Mesendoderm (in vitro differentiated cells): ENCODE measurements at regions not wholly inside any gene's neighbourhood (a gene's known extent, or its start where the extent isn't known, plus 50 kb on each side); places are given as distances from the start of the nearest gene placed in this dataset.
A peak's percentile ranks its signal among the peaks of the same experiment; 100 is the strongest.
"Not testable (repeated sequence)": the region's sequence is repeated elsewhere in the genome, so short reads cannot be mapped to it uniquely, and the experiment has no call there.

Experiments used
- DNase-seq: peaks from one replicate; pipeline ENCODE4 v3.0.0; 2013
- H2AK5ac ChIP-seq: 2 replicates; pipeline ENCODE4 v1.6.1; 2013; ENCODE audit warnings: low read length, inconsistent platforms
- H2BK120ac ChIP-seq: 2 replicates; pipeline ENCODE4 v1.6.1; 2013; ENCODE audit warnings: low read depth, mild to moderate bottlenecking, low read length, moderate library complexity, mixed read lengths
- H2BK15ac ChIP-seq: replicated peaks from 2 replicates; pipeline ENCODE4 v1.6.1; 2013; ENCODE audit warnings: low read depth, mild to moderate bottlenecking, moderate library complexity
- H2BK5ac ChIP-seq: 2 replicates; pipeline ENCODE4 v1.6.1; 2013; ENCODE audit warnings: low read length, inconsistent platforms
- H3K18ac ChIP-seq: 2 replicates; pipeline ENCODE4 v1.6.1; 2013; ENCODE audit warnings: mild to moderate bottlenecking, low read length, mixed read lengths
- H3K23ac ChIP-seq: one replicate; pipeline ENCODE4 v1.6.1; 2013; ENCODE audit warnings: low read length
- H3K27ac ChIP-seq: 2 replicates; pipeline ENCODE4 v1.5.1; 2013; ENCODE audit warnings: low read depth, mild to moderate bottlenecking, inconsistent platforms, low read length, moderate library complexity
- H3K27me3 ChIP-seq: 2 replicates; pipeline ENCODE4 v1.6.1; 2013; ENCODE audit warnings: low read length, control low read depth, mild to moderate bottlenecking, inconsistent platforms; ENCODE audit not compliant: insufficient read depth, poor library complexity
- H3K36me3 ChIP-seq: 2 replicates; pipeline ENCODE4 v1.6.1; 2013; ENCODE audit warnings: low read length, inconsistent platforms; ENCODE audit not compliant: control insufficient read depth, insufficient read depth
- H3K4ac ChIP-seq: one replicate; pipeline ENCODE4 v1.6.1; 2013; ENCODE audit warnings: low read depth, mild to moderate bottlenecking, low read length, moderate library complexity
- H3K4me1 ChIP-seq: 2 replicates; pipeline ENCODE4 v1.6.1; 2013; ENCODE audit warnings: low read depth, low read length, inconsistent platforms; ENCODE audit not compliant: control insufficient read depth
- H3K4me2 ChIP-seq: 2 replicates; pipeline ENCODE4 v1.6.1; 2013; ENCODE audit warnings: low read length
- H3K4me3 ChIP-seq: 2 replicates; pipeline ENCODE4 v1.5.1; 2013; ENCODE audit warnings: mild to moderate bottlenecking, low read length
- H3K56ac ChIP-seq: one replicate; pipeline ENCODE4 v1.6.1; 2013; ENCODE audit warnings: low read length
- H3K79me1 ChIP-seq: 2 replicates; pipeline ENCODE4 v1.6.1; 2013; ENCODE audit warnings: low read length, inconsistent platforms
- H3K79me2 ChIP-seq: 2 replicates; pipeline ENCODE4 v1.6.1; 2013; ENCODE audit warnings: mild to moderate bottlenecking, low read length; ENCODE audit not compliant: control insufficient read depth, insufficient read depth
- H3K9ac ChIP-seq: 2 replicates; pipeline ENCODE4 v1.6.1; 2013; ENCODE audit warnings: low read length, inconsistent platforms
- H4K5ac ChIP-seq: one replicate; pipeline ENCODE4 v1.6.1; 2013; ENCODE audit warnings: low read length
- H4K8ac ChIP-seq: one replicate; pipeline ENCODE4 v1.6.1; 2013; ENCODE audit warnings: low read depth, mild to moderate bottlenecking, control low read depth, low read length, moderate library complexity
- WGBS: extraction: QIAGEN DNeasy Blood & Tissue Kit; methylation state at CpG from one replicate; pipeline ENCODE4 v1.1.7; 2013; ENCODE audit warnings: low lambda C conversion rate, missing lambda C conversion rate; ENCODE audit not compliant: insufficient coverage; ENCODE audit errors: extremely low coverage; 5-methylcytosine and 5-hydroxymethylcytosine counted together

DNA sequence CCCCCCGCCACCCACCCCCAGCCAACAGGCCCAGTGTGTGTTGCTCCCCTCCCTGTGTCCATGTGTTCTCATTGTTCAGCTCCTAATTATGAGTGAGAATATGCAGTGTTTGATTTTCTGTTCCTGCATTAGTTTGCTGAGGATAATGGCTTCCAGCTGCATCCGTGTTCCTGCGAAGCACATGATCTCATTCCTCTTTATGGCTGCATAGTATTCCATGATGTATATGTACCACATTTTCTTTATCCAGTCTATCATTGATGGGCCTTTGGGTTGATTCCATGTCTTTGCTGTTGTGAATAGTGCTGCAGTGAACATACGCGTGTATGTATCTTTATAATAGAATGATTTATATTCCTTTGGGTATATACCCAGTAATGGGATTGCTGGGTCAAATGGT is 68.8 kb upstream of the TNRC6B start:
- not testable (repeated sequence) for H3K9ac ChIP-seq, H4K5ac ChIP-seq, H3K23ac ChIP-seq

DNA sequence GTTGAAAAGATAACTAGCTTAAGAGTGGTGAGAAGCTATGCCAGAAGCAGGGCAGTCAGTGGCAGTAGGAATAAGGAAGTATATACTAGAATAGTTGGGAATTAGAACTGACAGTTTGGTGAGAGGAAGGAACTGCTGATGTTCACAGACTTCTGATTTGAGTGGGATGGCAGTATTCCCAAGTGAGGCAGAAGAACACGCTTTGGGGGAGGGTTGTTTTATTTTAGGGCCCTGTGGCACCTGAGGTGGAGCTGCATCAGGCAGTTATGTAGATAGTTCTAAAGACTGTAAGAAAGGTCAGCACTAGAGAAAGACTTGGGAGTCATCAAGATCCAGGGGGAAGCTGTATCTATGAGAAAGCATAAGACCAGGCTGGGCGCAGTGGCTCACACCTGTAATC is 66.3 kb upstream of the TNRC6B start:
- H3K27me3 ChIP-seq = no peaks in the 10 kb centered on the region
- no peak overlapping the region for H4K8ac ChIP-seq
- H2BK5ac ChIP-seq = no peak overlapping the region
- H3K4me3 ChIP-seq = no peak overlapping the region
- H3K4ac ChIP-seq = no peak overlapping the region
- no peak overlapping the region for H4K5ac ChIP-seq
- peak overlapping the region; percentile 66 for H3K23ac ChIP-seq
- no peaks in the 10 kb centered on the region for H3K79me2 ChIP-seq
- H3K18ac ChIP-seq = no peak overlapping the region
- DNase-seq = no peak
- H3K27ac ChIP-seq = no peak overlapping the region
- H3K36me3 ChIP-seq = no peaks in the 10 kb centered on the region
- H2BK15ac ChIP-seq = no peak overlapping the region
- H3K4me1 ChIP-seq = peaks cover 1% of the 10 kb centered on the region
- no CpG with 5 or more reads among the region's 2 CpGs for WGBS
- no peak overlapping the region for H3K9ac ChIP-seq
- no peak overlapping the region for H3K4me2 ChIP-seq
- no peak overlapping the region for H2AK5ac ChIP-seq
- no peaks in the 10 kb centered on the region for H3K79me1 ChIP-seq
- H2BK120ac ChIP-seq = no peak overlapping the region
- no peak overlapping the region for H3K56ac ChIP-seq

More for the DNA sequence above, 68.8 kb upstream of the TNRC6B start:
- not testable (repeated sequence) for H2BK5ac ChIP-seq, H2BK120ac ChIP-seq, H3K4me2 ChIP-seq, H2AK5ac ChIP-seq, H3K56ac ChIP-seq, H3K4me1 ChIP-seq, H3K27ac ChIP-seq, H3K4ac ChIP-seq, H3K79me2 ChIP-seq, H3K36me3 ChIP-seq, H2BK15ac ChIP-seq, H3K27me3 ChIP-seq, H3K4me3 ChIP-seq, DNase-seq, H4K8ac ChIP-seq, H3K18ac ChIP-seq, H3K79me1 ChIP-seq
- WGBS = no CpG with 5 or more reads among the region's 5 CpGs

DNA sequence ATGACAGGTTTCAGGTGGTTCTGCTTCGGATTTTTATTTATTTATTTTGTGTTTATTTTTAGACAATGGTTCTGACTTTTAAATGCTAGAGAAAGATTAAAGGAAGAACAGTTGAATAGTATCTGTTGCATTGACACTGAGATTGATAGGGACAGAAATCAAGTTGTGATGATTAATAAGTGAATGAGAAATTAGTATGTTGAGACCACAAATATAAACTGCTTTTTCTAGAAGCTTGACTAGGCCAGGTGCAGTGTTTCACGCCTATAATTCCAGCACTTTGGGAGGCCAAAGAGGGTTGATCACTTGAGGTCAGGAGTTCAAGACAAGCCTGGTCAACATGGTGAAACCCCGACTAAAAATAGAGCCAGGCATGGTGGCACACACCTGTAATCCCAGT is 65.1 kb upstream of the TNRC6B start:
- H3K4me1 ChIP-seq = peaks cover 3% of the 10 kb centered on the region
- H3K27me3 ChIP-seq = no peaks in the 10 kb centered on the region
- H2BK15ac ChIP-seq = no peak overlapping the region
- no peak overlapping the region for H3K23ac ChIP-seq
- no peak overlapping the region for H3K27ac ChIP-seq
- no peak overlapping the region for H2AK5ac ChIP-seq
- H2BK5ac ChIP-seq = no peak overlapping the region
- H3K4me3 ChIP-seq = no peak overlapping the region
- no peaks in the 10 kb centered on the region for H3K36me3 ChIP-seq
- WGBS = no CpG with 5 or more reads among the region's 3 CpGs
- H4K5ac ChIP-seq = no peak overlapping the region
- no peaks in the 10 kb centered on the region for H3K79me1 ChIP-seq
- H3K4ac ChIP-seq = no peak overlapping the region
- DNase-seq = no peak
- no peaks in the 10 kb centered on the region for H3K79me2 ChIP-seq
- no peak overlapping the region for H3K18ac ChIP-seq
- no peak overlapping the region for H3K4me2 ChIP-seq
- H4K8ac ChIP-seq = no peak overlapping the region
- no peak overlapping the region for H3K56ac ChIP-seq
- H2BK120ac ChIP-seq = no peak overlapping the region
- H3K9ac ChIP-seq = no peak overlapping the region

DNA sequence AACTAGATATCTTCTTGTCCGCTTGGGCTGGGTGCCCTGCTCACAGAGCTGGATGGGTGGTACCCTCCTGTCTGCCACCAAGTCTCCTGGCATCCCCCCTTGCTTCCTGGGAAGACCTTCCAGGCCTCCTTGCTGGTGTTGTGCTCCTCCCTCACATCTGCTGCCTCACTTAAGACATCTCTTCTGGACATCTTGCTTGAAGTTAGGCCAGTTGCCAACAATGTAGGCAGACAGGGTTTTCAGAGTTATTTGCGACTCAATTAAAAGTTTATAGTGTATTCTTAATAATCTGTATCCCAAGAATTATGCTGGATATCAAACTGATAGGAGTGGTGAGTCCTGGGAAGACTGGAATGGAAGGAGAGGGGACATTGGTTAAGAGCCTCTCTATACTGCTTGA is 64.0 kb upstream of the TNRC6B start:
- Histone ChIP-seq H3K9ac (no peak overlapping the region), H3K79me1 (no peaks in the 10 kb centered on the region)

DNA sequence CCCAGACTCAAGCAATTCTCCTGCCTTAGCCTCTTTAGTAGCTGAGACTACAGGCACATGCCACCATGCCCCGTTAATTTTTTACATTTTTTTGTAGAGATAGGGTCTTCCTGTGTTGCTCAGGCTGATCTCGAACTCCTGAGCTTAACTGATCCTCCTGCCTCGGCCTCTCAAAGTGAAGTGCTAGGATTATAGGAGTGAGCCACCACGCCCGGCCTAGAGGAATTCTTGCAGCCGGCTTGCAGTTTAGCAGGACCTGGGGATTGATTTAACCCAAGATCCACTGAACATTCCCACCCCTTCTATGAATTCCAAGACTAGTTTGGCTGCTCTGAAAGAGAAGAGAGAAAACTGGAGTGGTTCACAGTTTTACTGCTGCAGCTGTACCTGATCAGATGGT is 63.3 kb upstream of the TNRC6B start:
- no peak for DNase-seq
- Histone ChIP-seq H3K56ac (no peak overlapping the region), H3K27ac (no peak overlapping the region), H3K36me3 (no peaks in the 10 kb centered on the region), H3K4me1 (peaks cover 3% of the 10 kb centered on the region), H2BK5ac (no peak overlapping the region), H3K18ac (no peak overlapping the region), H4K5ac (no peak overlapping the region), H3K4ac (no peak overlapping the region), H2BK15ac (no peak overlapping the region), H3K23ac (no peak overlapping the region), H3K27me3 (no peaks in the 10 kb centered on the region), H3K79me1 (no peaks in the 10 kb centered on the region), H4K8ac (no peak overlapping the region), H3K79me2 (no peaks in the 10 kb centered on the region), H2BK120ac (no peak overlapping the region), H3K4me3 (no peak overlapping the region), H3K9ac (no peak overlapping the region), H3K4me2 (no peak overlapping the region), H2AK5ac (no peak overlapping the region)
- WGBS = no CpG with 5 or more reads among the region's 6 CpGs

More for the DNA sequence above, 64.0 kb upstream of the TNRC6B start:
- H3K4me1 ChIP-seq = peaks cover 3% of the 10 kb centered on the region
- no peak overlapping the region for H3K4me2 ChIP-seq
- no peak overlapping the region for H3K56ac ChIP-seq
- WGBS = no CpG with 5 or more reads among the region's 2 CpGs
- H2BK5ac ChIP-seq = no peak overlapping the region
- DNase-seq = no peak
- no peak overlapping the region for H3K4me3 ChIP-seq
- no peaks in the 10 kb centered on the region for H3K27me3 ChIP-seq
- H3K36me3 ChIP-seq = no peaks in the 10 kb centered on the region
- no peak overlapping the region for H4K5ac ChIP-seq
- no peak overlapping the region for H2BK120ac ChIP-seq
- no peak overlapping the region for H4K8ac ChIP-seq
- H2BK15ac ChIP-seq = no peak overlapping the region
- H3K23ac ChIP-seq = no peak overlapping the region
- no peak overlapping the region for H3K4ac ChIP-seq
- no peaks in the 10 kb centered on the region for H3K79me2 ChIP-seq
- H3K27ac ChIP-seq = no peak overlapping the region
- no peak overlapping the region for H3K18ac ChIP-seq
- H2AK5ac ChIP-seq = no peak overlapping the region

DNA sequence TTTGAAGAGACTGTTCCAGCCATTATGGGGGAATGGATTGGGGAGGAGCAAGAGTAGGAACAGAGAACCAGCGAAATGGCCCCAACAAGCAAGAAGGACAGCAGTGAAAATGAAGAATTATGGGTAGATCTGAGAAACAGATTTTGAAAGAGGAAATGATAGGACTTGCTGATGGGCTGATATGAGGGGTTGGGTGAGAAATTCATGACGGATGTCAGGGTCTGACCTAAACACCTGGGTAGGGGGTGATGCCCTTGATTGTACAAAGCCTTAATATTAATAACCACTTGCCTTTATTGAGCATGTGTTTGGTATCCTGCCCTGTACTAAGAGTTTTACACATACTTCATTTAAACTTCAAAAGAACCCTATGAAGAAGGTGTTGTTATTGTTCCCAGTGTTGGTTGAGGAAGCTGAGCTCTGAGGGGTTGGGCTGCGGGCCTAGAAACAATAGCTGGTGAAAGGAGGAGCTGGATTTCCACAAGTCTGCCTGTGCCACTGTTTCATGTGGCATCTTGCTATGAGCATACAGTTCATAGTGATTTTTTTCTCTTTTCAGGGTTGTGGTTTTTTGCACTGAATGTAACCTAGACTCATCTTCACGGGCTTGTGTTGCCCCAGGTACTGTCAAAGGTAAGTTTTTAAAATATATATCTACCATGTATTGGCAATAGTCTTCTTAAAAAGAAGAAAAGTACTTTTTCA is 61.1 kb upstream of the TNRC6B start:
- Histone ChIP-seq H3K18ac (no peak overlapping the region), H3K23ac (no peak overlapping the region), H3K4me3 (no peak overlapping the region), H3K36me3 (no peaks in the 10 kb centered on the region), H4K5ac (no peak overlapping the region), H3K4me2 (no peak overlapping the region), H3K4me1 (peaks cover 3% of the 10 kb centered on the region), H3K9ac (no peak overlapping the region), H3K79me2 (no peaks in the 10 kb centered on the region), H2BK120ac (no peak overlapping the region), H2AK5ac (no peak overlapping the region), H3K27ac (no peak overlapping the region), H3K56ac (no peak overlapping the region), H2BK5ac (no peak overlapping the region), H4K8ac (no peak overlapping the region), H2BK15ac (peak overlapping the region; percentile 37), H3K79me1 (no peaks in the 10 kb centered on the region), H3K27me3 (no peaks in the 10 kb centered on the region), H3K4ac (no peak overlapping the region)
- WGBS = no CpG with 5 or more reads among the region's 4 CpGs
- no peak for DNase-seq
